GM20000 (cell line): ENCODE measurements at regions not wholly inside any gene's neighbourhood (a gene's known extent, or its start where the extent isn't known, plus 50 kb on each side); places are given as distances from the start of the nearest gene placed in this dataset.

Experiments
- DNase-seq: peaks from one replicate; pipeline ENCODE4 v3.0.0; 2012; ENCODE audit warnings: low spot score
- TF ChIP-seq, protein P1 (sequence below): IDR thresholded peaks from 2 replicates; pipeline ENCODE4 v1.5.1; 2012; ENCODE audit warnings: mild to moderate bottlenecking, control low read depth; ENCODE audit errors: extremely low read depth, missing control alignments

- no peak for DNase-seq
- TF ChIP-seq, protein P1, sequence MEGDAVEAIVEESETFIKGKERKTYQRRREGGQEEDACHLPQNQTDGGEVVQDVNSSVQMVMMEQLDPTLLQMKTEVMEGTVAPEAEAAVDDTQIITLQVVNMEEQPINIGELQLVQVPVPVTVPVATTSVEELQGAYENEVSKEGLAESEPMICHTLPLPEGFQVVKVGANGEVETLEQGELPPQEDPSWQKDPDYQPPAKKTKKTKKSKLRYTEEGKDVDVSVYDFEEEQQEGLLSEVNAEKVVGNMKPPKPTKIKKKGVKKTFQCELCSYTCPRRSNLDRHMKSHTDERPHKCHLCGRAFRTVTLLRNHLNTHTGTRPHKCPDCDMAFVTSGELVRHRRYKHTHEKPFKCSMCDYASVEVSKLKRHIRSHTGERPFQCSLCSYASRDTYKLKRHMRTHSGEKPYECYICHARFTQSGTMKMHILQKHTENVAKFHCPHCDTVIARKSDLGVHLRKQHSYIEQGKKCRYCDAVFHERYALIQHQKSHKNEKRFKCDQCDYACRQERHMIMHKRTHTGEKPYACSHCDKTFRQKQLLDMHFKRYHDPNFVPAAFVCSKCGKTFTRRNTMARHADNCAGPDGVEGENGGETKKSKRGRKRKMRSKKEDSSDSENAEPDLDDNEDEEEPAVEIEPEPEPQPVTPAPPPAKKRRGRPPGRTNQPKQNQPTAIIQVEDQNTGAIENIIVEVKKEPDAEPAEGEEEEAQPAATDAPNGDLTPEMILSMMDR = no peak
These were observed 935.3 kb upstream of the PHF14 start for GRCh38 chr7:10038351-10038750.

DNA sequence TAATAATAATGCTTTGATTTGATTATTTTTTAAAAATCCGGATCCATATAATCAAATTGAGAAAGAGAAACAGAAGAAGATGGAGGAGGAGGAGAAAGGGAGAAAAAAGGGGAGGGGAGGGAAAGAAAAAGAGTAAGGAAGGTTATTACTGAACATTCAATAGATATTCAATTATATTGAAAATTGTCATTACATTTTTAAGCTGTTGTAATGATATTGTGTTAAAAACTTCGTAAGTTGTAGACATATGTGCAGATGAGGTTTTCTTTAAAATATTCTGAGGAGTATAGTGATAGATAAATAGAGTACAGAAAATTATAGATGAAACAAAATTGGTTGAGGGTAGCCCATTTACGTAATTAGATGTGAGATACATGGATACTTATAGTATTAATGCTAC, 933.0 kb upstream of the PHF14 start:
- no peak for DNase-seq
- TF ChIP-seq, protein P1 = no peak

GRCh38 chr7:10070899-10071298, 902.8 kb upstream of the PHF14 start:
- DNase-seq = no peak
- TF ChIP-seq, protein P1 = no peak

DNA sequence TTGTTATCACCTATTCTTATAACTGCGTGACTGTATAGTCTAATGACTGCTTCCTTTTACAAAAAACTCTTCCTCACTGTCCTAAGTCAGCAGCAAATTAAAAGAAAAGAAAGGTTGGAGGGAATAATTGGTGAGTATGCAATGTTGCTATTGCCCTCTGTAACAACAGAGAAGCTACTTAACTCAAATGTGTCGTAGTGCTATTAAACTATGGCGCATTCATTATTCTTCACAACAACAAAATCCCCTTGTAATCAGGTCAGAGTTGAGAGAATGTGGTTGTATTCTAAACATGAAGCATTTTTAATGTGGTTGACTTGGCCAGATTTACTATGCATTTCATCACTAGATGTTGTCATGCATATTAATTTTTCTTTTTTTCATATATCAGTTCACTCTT, 897.8 kb upstream of the PHF14 start:
- DNase-seq = no peak
- TF ChIP-seq, protein P1 = no peak

- DNase-seq = no peak
- TF ChIP-seq, protein P1 = no peak
These were observed 896.9 kb upstream of the PHF14 start for GRCh38 chr7:10076660-10077300.

DNA sequence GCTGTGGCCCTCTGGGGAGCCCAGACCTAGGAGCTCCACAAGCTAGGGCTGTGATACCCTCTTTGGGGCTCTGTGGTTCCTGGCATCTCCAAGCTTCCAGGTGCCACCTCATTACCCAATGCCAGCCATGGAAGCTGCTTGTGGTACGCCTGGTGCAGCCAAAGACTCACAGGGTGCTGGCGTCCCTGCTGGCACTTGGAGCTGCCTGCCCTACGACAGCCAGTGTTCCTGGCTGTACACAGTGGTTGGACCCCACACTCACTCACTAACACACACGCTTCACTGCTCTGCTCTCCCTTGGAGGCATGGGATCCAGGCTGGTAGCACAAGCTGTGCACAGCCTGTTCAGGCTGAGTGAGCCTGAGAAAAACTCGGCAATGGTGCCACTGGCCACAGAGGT, 894.1 kb upstream of the PHF14 start:
- DNase-seq = no peak
- TF ChIP-seq, protein P1 = no peak

GRCh38 chr7:10082896-10083295, 890.8 kb upstream of the PHF14 start:
- TF ChIP-seq, protein P1 = no peak
- DNase-seq = no peak
